Calu3 (cell line): ENCODE measurements at regions not wholly inside any gene's neighbourhood (a gene's known extent, or its start where the extent isn't known, plus 50 kb on each side); places are given as distances from the start of the nearest gene placed in this dataset.
"Not testable (repeated sequence)": the region's sequence is repeated elsewhere in the genome, so short reads cannot be mapped to it uniquely, and the experiment has no call there.

Experiments used
- BruUV-seq: library from RNA; stranded (reverse); fragments of 400-500 nt; replicated peaks from 2 replicates; lab custom pipeline; 2021; lab: Mats Ljungman, UMichigan
- CTCF ChIA-PET: fragments of 300-600 bp; sonication (Branson Sonifier 250); formaldehyde crosslinking; loops from one replicate; lab custom pipeline; 2022; ENCODE audit warnings: antibody characterized with exemption; lab: Charles Lee
- DNase-seq: peaks from one replicate; pipeline ENCODE4 v3.0.0; 2022
- H3K27ac Mint-ChIP-seq: one replicate; pipeline ENCODE4 v1.8.0; 2022; ENCODE audit warnings: mixed read lengths; ENCODE audit not compliant: unreplicated experiment
- H3K27me3 Mint-ChIP-seq: one replicate; pipeline ENCODE4 v1.8.0; 2022; ENCODE audit warnings: mixed read lengths; ENCODE audit not compliant: unreplicated experiment
- H3K36me3 Mint-ChIP-seq: one replicate; pipeline ENCODE4 v1.8.0; 2022; ENCODE audit warnings: mild to moderate bottlenecking, moderate library complexity, mixed read lengths; ENCODE audit not compliant: insufficient read depth, unreplicated experiment
- H3K4me1 Mint-ChIP-seq: one replicate; pipeline ENCODE4 v1.8.0; 2022; ENCODE audit warnings: mild to moderate bottlenecking, low read depth, mixed read lengths; ENCODE audit not compliant: unreplicated experiment
- H3K4me3 Mint-ChIP-seq: one replicate; pipeline ENCODE4 v1.8.0; 2022; ENCODE audit warnings: mild to moderate bottlenecking, low read depth, moderate library complexity, mixed read lengths; ENCODE audit not compliant: unreplicated experiment
- H3K9me3 Mint-ChIP-seq: one replicate; pipeline ENCODE4 v1.8.0; 2022; ENCODE audit warnings: low read depth, mixed read lengths; ENCODE audit not compliant: unreplicated experiment
- CTCF ChIP-seq: fragments of 200-600 bp; IDR thresholded peaks from one replicate; pipeline ENCODE4 v1.8.0; 2022; ENCODE audit warnings: antibody characterized with exemption; ENCODE audit not compliant: unreplicated experiment
- intact Hi-C: fragments of 100-400 bp; cut with micrococcal nuclease; formaldehyde crosslinking; loops from one replicate; pipeline ENCODE4 v1.10.0; 2022; ENCODE audit not compliant: unreplicated experiment

DNA sequence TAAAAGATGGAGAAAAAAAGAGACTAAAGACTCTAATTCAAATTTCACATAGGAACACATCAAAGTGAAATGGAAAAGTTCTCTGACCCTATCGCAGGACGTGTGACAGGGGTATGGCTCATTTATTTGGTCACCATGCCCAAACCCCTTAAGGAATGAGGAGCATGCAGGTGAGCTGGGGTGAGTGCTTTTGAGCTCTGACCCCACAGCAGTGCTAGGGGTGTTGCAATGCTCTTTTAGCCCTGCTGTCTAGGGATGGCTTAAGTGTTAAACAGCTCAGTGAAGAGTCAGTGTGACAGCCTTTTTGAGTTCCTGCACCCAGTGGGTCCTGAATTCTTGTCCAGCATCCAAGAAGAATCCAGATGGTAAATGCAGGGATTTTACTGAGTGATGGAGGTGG is 143.0 kb upstream of the ANKRD55 start:
- no peak for TF ChIP-seq CTCF
- DNase-seq = no peak
- Mint-ChIP-seq H3K4me1 (no peaks in the 10 kb centered on the region), H3K4me3 (no peak overlapping the region), H3K27ac (no peak overlapping the region), H3K36me3 (no peaks in the 10 kb centered on the region), H3K9me3 (peaks cover 3% of the 10 kb centered on the region), H3K27me3 (no peaks in the 10 kb centered on the region)
- intact Hi-C loops = no loop called here
- CTCF ChIA-PET = interaction anchor here (0.6 to 0.8 kb wide), 2 partner anchors 48 to 140 kb away, joined by 4 to 5 read pairs; no protein-coding TSS in a partner anchor
- BruUV-seq = no TSS peak

DNA sequence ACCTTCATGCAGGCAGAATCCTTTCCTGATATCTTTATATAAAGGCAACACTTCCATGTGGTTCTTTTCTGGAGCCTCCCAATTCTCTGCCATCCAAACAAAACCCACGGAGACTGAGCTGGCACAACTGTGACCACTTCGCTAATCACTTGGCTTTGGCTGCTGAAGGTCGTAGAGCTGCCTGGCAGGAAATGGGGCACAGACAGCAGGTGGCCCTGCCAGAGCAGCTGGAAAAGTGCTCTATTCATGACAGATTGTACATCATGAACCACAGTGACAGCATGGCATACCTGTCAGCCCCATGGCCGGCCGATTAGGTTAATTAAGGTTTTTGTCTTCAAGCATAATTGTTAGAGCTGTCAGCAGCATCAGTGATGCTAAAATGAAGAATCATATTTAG is 141.9 kb upstream of the ANKRD55 start:
- H3K27ac Mint-ChIP-seq = no peak overlapping the region
- TF ChIP-seq CTCF = no peak
- H3K27me3 Mint-ChIP-seq = no peaks in the 10 kb centered on the region
- intact Hi-C loops = no loop called here
- peaks cover 3% of the 10 kb centered on the region for H3K9me3 Mint-ChIP-seq
- H3K4me1 Mint-ChIP-seq = no peaks in the 10 kb centered on the region
- BruUV-seq = no TSS peak
- no peaks in the 10 kb centered on the region for H3K36me3 Mint-ChIP-seq
- CTCF ChIA-PET = no interaction called here
- no peak overlapping the region for H3K4me3 Mint-ChIP-seq
- DNase-seq = no peak

DNA sequence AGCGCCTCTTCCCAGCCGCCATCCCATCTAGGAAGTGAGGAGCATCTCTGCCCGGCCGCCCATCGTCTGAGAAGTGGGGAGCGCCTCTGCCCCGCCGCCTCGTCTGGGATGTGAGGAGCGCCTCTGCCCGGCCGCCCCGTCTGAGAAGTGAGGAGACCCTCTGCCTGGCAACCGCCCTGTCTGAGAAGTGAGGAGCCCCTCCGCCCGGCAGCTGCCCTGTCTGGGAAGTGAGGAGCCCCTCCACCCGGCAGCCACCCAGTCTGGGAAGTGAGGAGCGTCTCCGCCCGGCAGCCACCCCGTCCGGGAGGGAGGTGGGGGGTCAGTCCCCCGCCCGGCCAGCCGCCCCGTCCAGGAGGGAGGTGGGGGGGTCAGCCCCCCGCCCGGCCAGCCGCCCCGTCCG is 139.4 kb upstream of the ANKRD55 start:
- DNase-seq, H3K27ac Mint-ChIP-seq, H3K27me3 Mint-ChIP-seq, BruUV-seq, H3K36me3 Mint-ChIP-seq, intact Hi-C loops, H3K9me3 Mint-ChIP-seq, H3K4me1 Mint-ChIP-seq, H3K4me3 Mint-ChIP-seq: not testable (repeated sequence)
- CTCF ChIA-PET = interaction anchor here (0.7 kb wide), 1 partner anchor 33 kb away, joined by 3 read pairs; no protein-coding TSS in a partner anchor

GRCh38 chr5:56369361-56369811 is 136.3 kb upstream of the ANKRD55 start:
- CTCF ChIA-PET = no interaction called here
- Mint-ChIP-seq H3K27ac (no peak overlapping the region), H3K9me3 (no peaks in the 10 kb centered on the region), H3K4me1 (peaks cover 14% of the 10 kb centered on the region), H3K4me3 (no peak overlapping the region), H3K27me3 (no peaks in the 10 kb centered on the region), H3K36me3 (no peaks in the 10 kb centered on the region)
- no peak for DNase-seq
- intact Hi-C loops = no loop called here
- no peak for TF ChIP-seq CTCF
- BruUV-seq = no TSS peak

DNA sequence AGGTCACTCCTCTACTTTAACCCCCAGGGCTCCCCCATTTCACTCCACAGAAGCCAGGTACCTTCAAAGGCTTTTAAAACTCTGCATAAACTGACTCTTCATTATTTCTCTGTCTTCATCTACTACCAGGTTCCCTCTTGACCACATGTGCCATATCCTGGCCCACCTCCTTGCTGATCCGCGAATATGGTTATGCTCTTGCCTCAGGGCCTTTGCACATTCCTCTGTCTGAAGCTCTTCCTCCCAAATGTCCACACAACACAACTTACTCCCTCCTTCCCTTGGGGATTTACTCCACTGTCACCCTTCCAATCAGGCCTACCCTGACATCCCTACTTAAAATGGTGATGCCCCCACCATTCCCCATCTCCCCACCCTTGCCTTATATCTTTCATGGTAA is 134.6 kb upstream of the ANKRD55 start:
- H3K27ac Mint-ChIP-seq = peak overlapping the region; percentile 12
- CTCF ChIA-PET = no interaction called here
- peaks cover 21% of the 10 kb centered on the region for H3K4me1 Mint-ChIP-seq
- BruUV-seq = no TSS peak
- peaks cover 4% of the 10 kb centered on the region for H3K9me3 Mint-ChIP-seq
- intact Hi-C loops = no loop called here
- H3K27me3 Mint-ChIP-seq = no peaks in the 10 kb centered on the region
- DNase-seq = no peak
- H3K36me3 Mint-ChIP-seq = no peaks in the 10 kb centered on the region
- no peak overlapping the region for H3K4me3 Mint-ChIP-seq
- TF ChIP-seq CTCF = no peak
